ENCODE measurements at regions not wholly inside any gene's neighbourhood (a gene's known extent, or its start where the extent isn't known, plus 50 kb on each side); places are given as distances from the start of the nearest gene placed in this dataset.

DNA sequence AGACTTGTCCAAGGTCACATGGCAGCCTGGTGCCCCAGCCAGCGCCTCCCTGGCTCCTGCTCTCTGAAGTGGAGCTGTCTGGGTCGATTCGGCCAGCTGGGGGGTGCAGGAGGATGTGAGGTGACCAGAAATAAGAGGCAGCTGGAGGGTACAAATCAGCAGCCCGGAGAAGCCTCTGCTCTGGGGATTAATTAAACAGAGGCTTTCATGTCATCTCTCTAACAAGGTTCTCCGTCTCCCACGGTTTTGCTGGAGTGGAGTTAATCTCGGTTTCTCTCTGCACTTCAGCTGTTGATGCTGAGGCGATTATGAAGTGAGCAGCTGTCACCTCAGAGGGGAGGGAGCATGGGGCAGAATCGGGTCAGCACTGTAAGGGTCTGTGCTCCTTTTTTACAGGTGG lies 236.8 kb downstream of the TLE3 start:
- TF ChIP-seq, protein P1, sequence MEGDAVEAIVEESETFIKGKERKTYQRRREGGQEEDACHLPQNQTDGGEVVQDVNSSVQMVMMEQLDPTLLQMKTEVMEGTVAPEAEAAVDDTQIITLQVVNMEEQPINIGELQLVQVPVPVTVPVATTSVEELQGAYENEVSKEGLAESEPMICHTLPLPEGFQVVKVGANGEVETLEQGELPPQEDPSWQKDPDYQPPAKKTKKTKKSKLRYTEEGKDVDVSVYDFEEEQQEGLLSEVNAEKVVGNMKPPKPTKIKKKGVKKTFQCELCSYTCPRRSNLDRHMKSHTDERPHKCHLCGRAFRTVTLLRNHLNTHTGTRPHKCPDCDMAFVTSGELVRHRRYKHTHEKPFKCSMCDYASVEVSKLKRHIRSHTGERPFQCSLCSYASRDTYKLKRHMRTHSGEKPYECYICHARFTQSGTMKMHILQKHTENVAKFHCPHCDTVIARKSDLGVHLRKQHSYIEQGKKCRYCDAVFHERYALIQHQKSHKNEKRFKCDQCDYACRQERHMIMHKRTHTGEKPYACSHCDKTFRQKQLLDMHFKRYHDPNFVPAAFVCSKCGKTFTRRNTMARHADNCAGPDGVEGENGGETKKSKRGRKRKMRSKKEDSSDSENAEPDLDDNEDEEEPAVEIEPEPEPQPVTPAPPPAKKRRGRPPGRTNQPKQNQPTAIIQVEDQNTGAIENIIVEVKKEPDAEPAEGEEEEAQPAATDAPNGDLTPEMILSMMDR (IDR thresholded peaks at IDR 0.05), result no peak
- no peak for TF ChIP-seq POLR2A (IDR thresholded peaks at IDR 0.05)
- no peak for TF ChIP-seq EP300 (IDR thresholded peaks at IDR 0.05)
